ENCODE measurements at regions not wholly inside any gene's neighbourhood (a gene's known extent, or its start where the extent isn't known, plus 50 kb on each side); places are given as distances from the start of the nearest gene placed in this dataset.

- TF ChIP-seq POLR2AphosphoS5 (IDR thresholded peaks at IDR 0.05; ENCODE audit: low read depth, low read length) (no peak), SIN3A (IDR thresholded peaks at IDR 0.05; ENCODE audit: borderline replicate concordance, insufficient read depth, low read length) (no peak)
Observed at GRCh38 chr17:74148901-74149596, 54.4 kb upstream of the RPL38 start.

All from PFSK-1 (cell line).